Small intestine (tissue), 7 donors: ENCODE measurements at regions not wholly inside any gene's neighbourhood (a gene's known extent, or its start where the extent isn't known, plus 50 kb on each side); places are given as distances from the start of the nearest gene placed in this dataset.

Source experiments
- DNase-seq, 2 donors: peaks; one replicate each; pipeline versions ENCODE4 v3.0.0 to v3.0.0-alpha.2; 2013
- FAIRE-seq: peaks from 2 replicates; lab custom pipeline; 2012; peaks lifted over from hg19 to GRCh38; lab: Jason Lieb, UNC
- H3K27ac ChIP-seq, 3 donors: one replicate each; pipeline ENCODE4 v1.5.1; 2013; ENCODE audit warnings: low read length in 2 of 3, mild to moderate bottlenecking in 2 of 3, control low read depth in 1 of 3, inconsistent platforms in 1 of 3, low read depth in 1 of 3, moderate library complexity in 1 of 3
- H3K27me3 ChIP-seq, 3 donors: one replicate each; pipeline ENCODE4 v1.6.1; 2013; ENCODE audit warnings: low read length in 3 of 3, inconsistent platforms in 1 of 3; ENCODE audit not compliant: control insufficient read depth in 3 of 3, insufficient read depth in 3 of 3
- H3K36me3 ChIP-seq, 3 donors: one replicate each; pipeline ENCODE4 v1.6.1; 2013; ENCODE audit warnings: low read length in 3 of 3, inconsistent platforms in 1 of 3, low read depth in 1 of 3, mild to moderate bottlenecking in 1 of 3, moderate library complexity in 1 of 3; ENCODE audit not compliant: control insufficient read depth in 3 of 3, insufficient read depth in 2 of 3
- H3K4me1 ChIP-seq, 3 donors: one replicate each; pipeline ENCODE4 v1.6.1; 2013; ENCODE audit warnings: low read length in 2 of 3, inconsistent platforms in 1 of 3, low read depth in 1 of 3, mild to moderate bottlenecking in 1 of 3, moderate library complexity in 1 of 3; ENCODE audit not compliant: control insufficient read depth in 3 of 3, insufficient read depth in 2 of 3
- H3K4me3 ChIP-seq, 3 donors: one replicate each; pipeline ENCODE4 v1.5.1; 2013; ENCODE audit warnings: low read length in 3 of 3, control low read depth in 1 of 3, inconsistent platforms in 1 of 3, low read depth in 1 of 3, mild to moderate bottlenecking in 1 of 3, moderate library complexity in 1 of 3
- H3K9me3 ChIP-seq, 2 donors: one replicate each; pipeline ENCODE4 v1.6.1; 2013; ENCODE audit warnings: low read depth in 1 of 2, low read length in 1 of 2; ENCODE audit not compliant: control insufficient read depth in 2 of 2, insufficient read depth in 1 of 2
- WGBS, 3 donors: extraction: QIAGEN DNeasy Blood & Tissue Kit; methylation state at CpG; one replicate each; pipeline ENCODE4 v1.1.7; 2013; 5-methylcytosine and 5-hydroxymethylcytosine counted together
- donor health status: healthy with polysubstance abuse.
- donor health status: control.
- donor health status: control.
- donor health status: Bipolar disorder and iron deficiency.
- donor health status: healthy.

DNA sequence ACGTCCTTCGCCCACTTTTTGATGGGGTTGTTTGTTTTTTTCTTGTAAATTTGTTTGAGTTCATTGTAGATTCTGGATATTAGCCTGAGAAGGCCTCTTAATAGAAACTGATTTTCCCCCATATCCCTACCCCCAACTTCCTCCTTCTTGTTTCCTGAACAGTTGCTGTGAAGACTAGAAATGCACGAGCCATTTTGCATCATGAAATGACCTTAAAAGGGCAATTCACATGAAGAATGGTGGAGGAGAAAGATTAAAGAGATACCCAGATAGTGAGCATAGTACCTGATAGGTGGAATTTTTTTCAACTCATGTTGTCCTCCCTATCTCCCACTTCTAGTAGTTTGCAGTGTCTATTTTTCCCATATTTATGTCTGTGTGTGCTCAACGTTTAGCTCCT, 55.2 kb upstream of the KCNH8 start:
- Histone ChIP-seq H3K27ac (no peak overlapping the region), H3K4me3 (no peak overlapping the region), H3K36me3 (no peaks in the 10 kb centered on the region), H3K9me3 (no peaks in the 10 kb centered on the region), H3K27me3 (no peaks in the 10 kb centered on the region), H3K4me1 (no peaks in the 10 kb centered on the region)
- DNase-seq (no peak), FAIRE-seq (no peak)
- WGBS, 3 donors: 76 to 79% (median 76%) methylated on average over 4 of the region's 4 CpGs

DNA sequence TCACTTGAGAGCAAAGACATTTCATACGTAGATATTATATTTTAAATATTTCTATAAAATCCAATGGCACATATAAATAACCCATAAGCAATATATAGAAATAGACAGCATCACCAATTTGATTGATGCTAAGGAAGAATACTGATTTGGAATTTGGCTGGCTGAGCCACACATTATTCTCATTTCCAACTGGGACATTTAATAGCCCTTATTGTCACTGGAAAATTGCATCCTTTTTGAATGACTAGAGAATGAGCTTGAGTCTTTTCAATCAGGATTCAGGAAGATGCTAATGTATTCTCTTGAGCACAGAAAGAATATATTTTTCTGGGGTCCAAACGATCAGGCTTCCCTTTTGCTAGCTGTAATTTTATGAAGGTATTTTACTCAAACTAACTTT, 70.9 kb upstream of the KCNH8 start:
- DNase-seq: no peak
- Histone ChIP-seq H3K4me3 (no peak overlapping the region), H3K4me1 (no peaks in the 10 kb centered on the region), H3K27ac (no peak overlapping the region), H3K9me3 (no peaks in the 10 kb centered on the region), H3K27me3 (no peaks in the 10 kb centered on the region), H3K36me3 (no peaks in the 10 kb centered on the region)
- 81 to 87% (median 82%) methylated on average over 2 of the region's 2 CpGs for WGBS, 3 donors
- FAIRE-seq: no peak

DNA sequence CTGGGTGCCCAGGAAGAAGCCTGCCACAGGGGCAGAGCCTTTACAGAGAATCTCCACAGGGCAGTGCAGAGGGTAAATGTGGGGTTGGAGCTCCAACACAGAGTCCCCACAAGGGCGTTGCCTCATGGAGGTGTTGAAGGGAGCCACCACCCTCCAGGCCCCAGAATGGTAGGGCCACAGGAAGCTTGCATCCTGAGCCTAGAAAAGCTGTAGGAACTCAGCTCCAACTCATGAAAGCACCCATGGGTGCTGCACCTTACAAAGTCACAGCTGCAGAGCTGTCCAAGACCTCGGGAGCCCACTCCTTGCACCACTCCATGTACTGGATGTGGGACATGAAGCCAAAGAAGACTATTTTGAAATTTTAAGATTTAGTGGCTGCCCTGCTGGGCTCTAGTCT, 73.3 kb upstream of the KCNH8 start:
- FAIRE-seq: no peak
- WGBS, 3 donors: 71 to 75% (median 74%) methylated on average over 2 of the region's 2 CpGs

DNA sequence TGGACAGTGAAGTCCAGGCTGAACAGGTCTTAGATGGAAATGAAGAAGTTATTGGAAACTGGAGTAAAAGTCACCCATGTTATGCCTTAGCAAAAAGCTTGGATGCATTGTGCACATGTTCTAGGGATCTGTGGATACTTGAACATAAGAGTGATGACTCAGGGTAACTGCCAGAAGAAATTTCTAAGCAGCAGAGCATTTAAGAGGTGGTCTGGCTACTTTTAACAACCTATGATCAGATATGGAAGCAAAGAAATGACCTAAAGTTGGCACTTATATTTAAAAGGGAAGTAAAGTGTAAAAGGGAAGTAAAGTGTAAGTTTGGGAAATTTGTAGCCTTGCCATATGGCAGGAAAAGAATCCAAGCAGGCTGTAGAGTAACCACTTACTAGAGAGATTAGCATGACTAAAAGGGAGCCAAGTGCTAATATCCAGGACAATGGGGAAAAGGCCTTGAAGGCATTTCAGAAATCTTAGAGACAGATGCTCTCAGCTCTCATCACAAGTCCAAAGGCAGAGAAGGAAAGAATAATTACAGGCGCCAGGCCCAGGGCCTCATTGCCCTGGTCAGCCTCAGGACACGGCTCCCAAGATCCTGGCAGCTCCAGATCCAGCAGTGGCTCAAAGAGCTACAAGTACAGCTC, 73.9 kb upstream of the KCNH8 start:
- H3K4me3 ChIP-seq: no peak overlapping the region
- whole genome bisulfite sequencing, 3 donors: 65 to 73% (median 68%) methylated on average over 2 of the region's 2 CpGs
- H3K4me1 ChIP-seq: no peaks in the 10 kb centered on the region
- H3K27ac ChIP-seq: no peak overlapping the region
- no peak for DNase-seq
- H3K27me3 ChIP-seq: no peaks in the 10 kb centered on the region
- no peaks in the 10 kb centered on the region for H3K36me3 ChIP-seq
- H3K9me3 ChIP-seq: no peaks in the 10 kb centered on the region
- FAIRE-seq: no peak

More for the DNA sequence above, 73.3 kb upstream of the KCNH8 start:
- DNase-seq: no peak
- no peak overlapping the region for H3K27ac ChIP-seq
- no peaks in the 10 kb centered on the region for H3K4me1 ChIP-seq
- no peak overlapping the region for H3K4me3 ChIP-seq
- no peaks in the 10 kb centered on the region for H3K9me3 ChIP-seq
- no peaks in the 10 kb centered on the region for H3K27me3 ChIP-seq
- H3K36me3 ChIP-seq: no peaks in the 10 kb centered on the region

DNA sequence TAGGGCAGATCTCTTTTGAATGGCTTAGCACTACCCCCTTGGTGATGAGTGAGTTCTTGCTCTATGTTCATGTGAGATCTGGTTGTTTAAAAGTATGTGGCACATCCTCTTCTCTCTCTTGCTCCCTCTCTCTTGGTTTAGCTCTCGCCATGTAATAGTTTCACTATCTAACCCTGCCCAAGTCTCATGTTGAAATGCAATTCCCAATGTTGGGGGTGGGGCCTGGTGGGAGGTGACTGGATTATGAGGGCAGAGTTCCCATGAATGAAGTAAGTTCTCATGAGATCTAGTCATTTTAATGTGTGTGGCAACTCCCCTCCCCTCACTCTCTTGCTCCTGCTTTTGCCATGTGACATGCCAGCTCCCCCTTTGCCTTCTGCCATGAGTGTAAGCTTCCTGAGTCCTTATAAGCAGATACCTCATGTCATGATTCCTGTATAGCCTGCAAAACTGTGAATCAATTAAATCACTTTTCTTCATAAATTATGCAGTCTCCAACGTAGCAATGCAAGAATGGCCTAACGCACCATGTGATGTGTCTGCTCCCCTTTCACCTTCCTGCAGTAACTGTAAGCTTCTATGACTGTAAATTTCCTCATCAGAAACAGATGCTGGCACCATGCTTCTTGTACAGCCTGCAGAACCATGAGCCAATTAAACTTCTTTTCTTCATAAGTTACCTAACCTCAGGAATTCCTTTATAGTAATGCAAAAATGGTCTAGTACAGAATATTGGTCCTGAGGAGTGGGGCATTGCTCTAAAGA, 74.8 kb upstream of the KCNH8 start:
- DNase-seq (no peak), FAIRE-seq (no peak)
- H3K27ac ChIP-seq: no peak overlapping the region
- H3K4me3 ChIP-seq: no peak overlapping the region
- H3K4me1 ChIP-seq: no peaks in the 10 kb centered on the region
- no peaks in the 10 kb centered on the region for H3K9me3 ChIP-seq
- WGBS, 3 donors: 56 to 82% (median 78%) methylated on average over 3 of the region's 3 CpGs
- no peaks in the 10 kb centered on the region for H3K27me3 ChIP-seq
- H3K36me3 ChIP-seq: no peaks in the 10 kb centered on the region

DNA sequence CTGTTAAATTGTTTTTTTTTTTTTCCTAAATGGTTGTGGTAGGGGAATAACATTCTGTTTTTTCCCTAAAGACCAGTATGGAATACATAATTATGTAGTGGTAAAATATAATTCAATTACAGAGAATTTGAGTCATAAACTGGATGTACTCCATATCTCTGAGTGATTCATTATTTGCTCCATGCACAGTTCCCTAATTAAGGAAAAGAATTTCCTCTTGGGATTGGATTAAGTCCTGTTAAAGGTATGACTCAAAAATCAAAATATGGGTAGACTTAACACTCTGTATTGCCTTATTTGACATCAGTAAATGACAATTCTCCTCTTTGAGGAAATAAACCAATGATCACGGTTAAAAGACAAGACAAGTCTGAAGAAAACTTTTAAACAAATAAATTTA, 78.0 kb upstream of the KCNH8 start:
- WGBS, 3 donors: 81 to 87% (median 85%) methylated on average over 1 of the region's 1 CpG
- no peaks in the 10 kb centered on the region for H3K9me3 ChIP-seq
- no peak overlapping the region for H3K27ac ChIP-seq
- FAIRE-seq (peak; percentile 5), DNase-seq (no peak)
- no peaks in the 10 kb centered on the region for H3K4me1 ChIP-seq
- H3K27me3 ChIP-seq: no peaks in the 10 kb centered on the region
- no peak overlapping the region for H3K4me3 ChIP-seq
- no peaks in the 10 kb centered on the region for H3K36me3 ChIP-seq

DNA sequence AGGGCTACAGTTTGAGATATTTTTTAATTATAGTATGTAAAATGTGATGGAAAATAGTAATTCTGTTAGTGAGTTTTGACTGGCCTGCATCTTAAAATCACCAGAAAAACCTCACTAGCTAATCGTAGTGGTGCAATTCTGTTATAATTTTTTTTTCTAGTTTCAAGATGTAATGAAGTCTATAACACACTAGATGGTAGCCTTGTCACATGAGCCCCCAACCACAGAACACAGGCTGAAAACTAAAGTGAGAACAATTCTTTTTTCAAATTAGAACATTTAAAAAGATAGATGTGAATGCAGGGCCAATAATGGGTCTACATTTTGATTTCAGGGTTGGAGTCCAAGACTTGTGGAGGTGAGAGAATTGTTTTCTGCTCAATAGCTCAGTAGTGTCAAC, 83.3 kb upstream of the KCNH8 start:
- no peak overlapping the region for H3K27ac ChIP-seq
- 13 to 18% (median 17%) methylated on average over 1 of the region's 1 CpG for WGBS, 3 donors
- DNase-seq (no peak), FAIRE-seq (no peak)
- no peaks in the 10 kb centered on the region for H3K27me3 ChIP-seq
- no peaks in the 10 kb centered on the region for H3K36me3 ChIP-seq
- H3K4me1 ChIP-seq: no peaks in the 10 kb centered on the region
- H3K4me3 ChIP-seq: no peak overlapping the region
- H3K9me3 ChIP-seq: no peaks in the 10 kb centered on the region

DNA sequence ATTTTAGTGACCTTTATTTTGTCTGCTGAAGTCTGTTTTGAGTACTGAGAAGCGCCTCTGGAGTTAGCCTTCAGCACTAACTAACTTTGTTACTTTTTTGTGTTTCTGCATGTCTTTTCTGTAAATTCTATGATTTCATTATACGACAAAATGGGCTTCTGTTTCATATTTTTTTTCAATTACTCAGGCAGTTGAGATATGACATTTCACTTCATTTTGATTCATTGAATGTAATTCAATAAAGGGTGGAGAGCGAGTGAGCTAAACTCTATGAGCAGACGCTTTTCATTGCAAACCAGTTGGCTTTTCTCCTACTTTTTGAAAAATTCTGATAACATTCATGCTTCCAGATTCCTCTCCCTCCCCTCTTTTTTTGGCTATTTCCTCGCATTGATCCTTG, 84.4 kb upstream of the KCNH8 start:
- no peaks in the 10 kb centered on the region for H3K9me3 ChIP-seq
- 78 to 86% (median 84%) methylated on average over 5 of the region's 5 CpGs for WGBS, 3 donors
- H3K4me3 ChIP-seq: no peak overlapping the region
- no peak for DNase-seq
- H3K36me3 ChIP-seq: no peaks in the 10 kb centered on the region
- no peak overlapping the region for H3K27ac ChIP-seq
- H3K4me1 ChIP-seq: no peaks in the 10 kb centered on the region
- FAIRE-seq: no peak
- H3K27me3 ChIP-seq: no peaks in the 10 kb centered on the region
